ENCODE measurements at regions not wholly inside any gene's neighbourhood (a gene's known extent, or its start where the extent isn't known, plus 50 kb on each side); places are given as distances from the start of the nearest gene placed in this dataset.

GRCh38 chr17:77308861-77309726, 168.3 kb downstream of the SEC14L1 start:
- DNase-seq = no peak

- no peak for DNase-seq
Observed at GRCh38 chr17:77310336-77310735, 169.6 kb downstream of the SEC14L1 start.

- DNase-seq = no peak
Observed at GRCh38 chr17:77311371-77311981, 170.7 kb downstream of the SEC14L1 start.

- DNase-seq = no peak
Observed at GRCh38 chr17:77312061-77312701, 171.4 kb downstream of the SEC14L1 start.

DNA sequence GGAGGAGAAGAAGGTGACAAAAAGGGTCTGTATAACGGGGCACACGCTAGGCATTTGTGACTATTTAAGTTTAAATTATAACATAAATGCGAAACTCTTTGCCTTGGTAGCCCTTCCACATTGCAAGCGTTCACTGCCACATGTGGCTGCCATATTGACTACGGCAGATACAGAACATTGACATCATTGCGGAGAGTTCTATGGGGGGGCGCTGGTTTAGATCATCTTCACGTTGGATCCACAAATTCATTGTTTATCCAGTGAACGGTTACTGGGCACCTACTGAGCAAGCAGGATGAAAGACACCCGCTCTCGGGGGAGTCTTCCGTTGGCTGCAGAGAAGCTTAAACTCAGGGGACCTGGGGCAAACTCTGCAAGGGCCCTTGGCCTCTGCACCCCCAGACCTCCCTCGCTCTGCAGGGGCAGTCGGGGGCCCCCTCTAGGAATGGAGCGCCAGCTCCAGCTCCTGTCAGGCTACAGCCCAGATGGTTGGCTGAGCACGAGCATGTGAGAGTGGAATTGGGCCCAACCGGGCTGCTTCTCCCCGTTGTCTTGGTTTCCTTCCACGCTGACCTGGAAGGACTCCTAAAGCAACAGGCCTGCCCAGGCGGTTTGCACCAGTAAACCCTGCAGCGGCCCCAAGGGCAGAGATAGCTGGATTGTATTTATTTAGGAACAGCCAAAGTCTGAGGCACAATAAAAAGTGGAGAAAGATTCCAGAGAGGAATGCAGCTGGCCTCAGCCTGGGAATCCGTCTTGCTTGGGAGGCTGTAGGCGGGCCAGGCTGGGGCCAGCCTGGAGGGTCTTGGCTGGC, 172.2 kb downstream of the SEC14L1 start:
- peak; percentile 44 for DNase-seq

DNA sequence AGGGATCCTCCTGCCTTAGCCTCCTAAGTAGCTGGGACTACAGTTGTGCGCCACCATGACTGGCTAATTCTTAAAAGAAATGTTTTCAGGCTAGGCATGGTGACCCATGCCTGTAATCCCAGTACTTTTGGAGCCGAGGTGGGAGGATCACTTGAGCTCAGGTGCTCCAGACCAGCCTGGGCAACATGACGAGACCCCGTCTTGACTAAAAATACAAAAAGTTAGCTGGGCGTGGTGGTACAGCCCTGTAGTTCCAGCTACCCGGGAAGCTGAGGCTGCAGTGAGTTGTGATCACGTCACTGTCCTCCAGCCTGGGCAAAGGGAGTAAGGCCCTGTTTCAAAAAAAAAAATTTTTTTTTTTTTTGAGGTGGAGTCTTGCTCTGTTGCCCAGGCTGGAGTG, 173.1 kb downstream of the SEC14L1 start:
- DNase-seq = no peak

DNA sequence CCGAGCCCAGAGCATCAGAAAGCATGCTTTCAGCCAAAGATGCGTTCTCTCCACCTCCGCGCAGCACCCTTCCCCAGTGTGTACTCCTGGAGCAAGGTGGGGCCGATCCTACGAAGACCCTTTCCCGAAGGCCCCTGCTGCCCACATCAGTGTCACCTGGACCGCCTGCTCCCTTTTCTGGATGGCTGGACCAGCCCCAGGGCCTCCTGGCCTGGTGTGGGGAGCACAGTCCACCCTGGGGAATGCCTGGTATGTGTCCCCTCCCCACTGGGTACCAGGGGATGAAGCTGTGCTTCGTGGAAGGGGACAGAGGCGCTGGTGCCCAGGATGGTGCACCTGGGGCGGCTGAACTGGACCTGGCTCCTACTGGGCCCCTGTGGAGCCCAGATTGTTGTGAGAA, 173.8 kb downstream of the SEC14L1 start:
- no peak for DNase-seq

- no peak for DNase-seq
Observed at GRCh38 chr17:77315010-77315409, 174.2 kb downstream of the SEC14L1 start.

- no peak for DNase-seq
Observed at GRCh38 chr17:77315551-77316190, 174.9 kb downstream of the SEC14L1 start.

GRCh38 chr17:77316191-77316641, 175.4 kb downstream of the SEC14L1 start:
- DNase-seq = peak; percentile 18

DNA sequence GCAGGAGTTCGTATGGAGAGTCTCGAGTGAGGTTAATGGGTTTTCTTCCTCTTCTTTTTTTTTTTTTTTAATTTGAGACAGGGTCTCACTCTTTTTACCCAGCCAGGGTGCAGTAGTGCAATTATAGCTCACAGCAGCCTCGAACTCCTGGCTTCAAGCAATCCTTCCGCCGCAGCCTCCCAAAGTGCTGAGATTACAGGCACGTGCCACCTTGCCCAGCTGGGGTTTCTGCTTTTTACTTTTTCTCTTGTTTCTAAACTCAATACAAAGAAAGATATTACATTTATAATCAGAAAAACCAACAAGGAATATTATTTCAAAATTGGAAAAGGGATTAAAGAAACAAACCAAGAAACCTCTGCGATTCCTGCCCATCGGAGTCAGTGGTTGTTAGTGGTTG, 175.9 kb downstream of the SEC14L1 start:
- DNase-seq = no peak

DNA sequence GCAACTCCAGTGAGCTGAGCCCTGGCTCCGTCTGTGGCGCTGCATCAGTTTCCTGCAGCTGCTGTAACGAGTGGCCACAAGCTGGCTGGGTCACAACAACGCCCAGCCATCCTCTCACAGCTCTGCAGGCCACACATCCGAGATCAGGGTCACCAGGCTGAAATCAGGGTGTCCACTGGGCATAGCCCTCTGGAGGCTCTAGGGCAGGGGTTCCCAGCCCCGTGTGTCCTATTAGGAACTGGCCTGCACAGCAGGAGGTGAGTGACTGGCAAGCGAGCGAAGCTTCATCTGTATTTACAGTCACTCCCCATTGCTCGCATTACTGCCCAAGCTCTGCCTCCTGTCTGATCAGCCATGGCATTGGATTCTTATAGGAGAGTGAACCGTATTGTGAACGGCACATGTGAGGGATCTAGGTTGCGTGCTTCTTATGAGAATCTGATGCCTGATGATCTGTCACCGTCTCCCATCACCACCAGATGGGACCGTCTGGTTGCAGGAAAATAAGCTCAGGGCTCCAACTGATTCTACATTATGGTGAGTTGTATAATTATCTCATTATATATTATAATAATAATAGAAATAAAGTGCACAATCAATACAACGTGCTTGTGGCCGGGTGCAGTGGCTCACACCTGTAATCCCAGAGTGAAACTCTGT, 176.5 kb downstream of the SEC14L1 start:
- DNase-seq = no peak

- no peak for DNase-seq
Observed at GRCh38 chr17:77318021-77318420, 177.3 kb downstream of the SEC14L1 start.

DNA sequence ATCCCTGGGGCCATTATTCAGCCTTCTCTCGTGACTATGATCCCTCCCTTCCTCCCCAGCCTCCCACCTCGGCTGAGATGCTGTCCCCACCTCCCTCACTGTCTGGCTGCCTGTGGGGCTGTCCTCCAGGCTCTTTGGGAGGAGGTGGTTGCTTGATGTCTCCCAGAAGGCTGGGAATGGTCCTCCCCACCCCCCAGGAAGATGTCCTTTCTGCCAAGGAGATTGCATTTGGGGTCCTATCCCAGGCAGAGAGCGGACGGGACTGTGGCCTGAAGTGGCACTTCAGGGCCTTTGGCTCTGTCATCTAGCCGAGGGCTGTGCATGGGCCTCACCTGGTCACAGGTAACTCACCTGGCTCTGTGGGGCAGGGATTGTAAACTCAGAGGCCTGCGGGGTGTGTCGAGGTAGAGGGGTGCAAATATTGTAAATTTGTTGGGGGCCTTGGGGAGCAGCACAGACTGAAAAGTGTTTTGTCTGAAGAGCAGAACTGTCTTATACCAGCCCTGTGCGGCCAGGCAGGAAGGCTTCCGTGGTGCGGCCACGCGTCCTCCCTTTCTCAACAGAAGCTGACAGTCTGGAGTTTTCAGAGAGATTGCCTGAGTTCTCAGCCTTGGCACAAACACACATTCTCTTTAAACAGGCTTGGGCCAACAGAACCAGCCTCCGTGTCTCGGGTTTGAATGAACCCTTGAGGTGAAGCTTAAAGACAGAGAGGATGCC, 177.9 kb downstream of the SEC14L1 start:
- no peak for DNase-seq

GRCh38 chr17:77319211-77320043, 178.7 kb downstream of the SEC14L1 start:
- no peak for DNase-seq

- DNase-seq = no peak
Observed at GRCh38 chr17:77320044-77320440, 179.3 kb downstream of the SEC14L1 start.

- DNase-seq = no peak
Observed at GRCh38 chr17:77320485-77321256, 179.9 kb downstream of the SEC14L1 start.

GRCh38 chr17:77321649-77322513, 181.1 kb downstream of the SEC14L1 start:
- no peak for DNase-seq
